HEK293T (cell line): ENCODE measurements at regions not wholly inside any gene's neighbourhood (a gene's known extent, or its start where the extent isn't known, plus 50 kb on each side); places are given as distances from the start of the nearest gene placed in this dataset.

Source experiments
- FOXM1 ChIP-seq: fragments of 450-650 bp; IDR thresholded peaks from 2 replicates; pipeline ENCODE4 v1.6.1; 2017; ENCODE audit warnings: mild to moderate bottlenecking, borderline replicate concordance
- L3MBTL2 ChIP-seq: fragments of 450-650 bp; conservative IDR thresholded peaks from 2 replicates; pipeline ENCODE4 v1.6.1; 2016; ENCODE audit warnings: mild to moderate bottlenecking
- TARDBP ChIP-seq: fragments of 450-650 bp; IDR thresholded peaks from 2 replicates; pipeline ENCODE4 v1.6.1; 2016

DNA sequence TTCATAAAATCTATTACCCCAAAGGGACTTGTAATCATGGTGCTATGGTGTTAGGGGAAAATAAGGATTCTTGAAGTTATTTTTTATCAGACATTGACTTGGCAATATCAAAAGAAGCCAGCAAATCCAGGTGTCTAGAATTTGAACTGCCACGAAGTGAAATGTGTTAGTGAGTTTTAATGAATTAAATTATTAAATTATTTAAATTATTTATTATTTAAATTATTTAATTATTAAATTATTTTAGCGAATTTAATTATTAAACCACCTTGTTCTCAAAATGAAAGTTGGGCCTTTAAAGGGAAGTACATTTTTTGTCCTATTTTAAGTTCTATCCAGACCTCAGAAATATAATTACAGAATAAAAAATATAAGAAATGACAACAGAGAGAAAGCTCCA lies 332.6 kb upstream of the SMC2 start:
- TF ChIP-seq L3MBTL2 (no peak), FOXM1 (no peak), TARDBP (no peak)
